ENCODE measurements at regions not wholly inside any gene's neighbourhood (a gene's known extent, or its start where the extent isn't known, plus 50 kb on each side); places are given as distances from the start of the nearest gene placed in this dataset.

DNA sequence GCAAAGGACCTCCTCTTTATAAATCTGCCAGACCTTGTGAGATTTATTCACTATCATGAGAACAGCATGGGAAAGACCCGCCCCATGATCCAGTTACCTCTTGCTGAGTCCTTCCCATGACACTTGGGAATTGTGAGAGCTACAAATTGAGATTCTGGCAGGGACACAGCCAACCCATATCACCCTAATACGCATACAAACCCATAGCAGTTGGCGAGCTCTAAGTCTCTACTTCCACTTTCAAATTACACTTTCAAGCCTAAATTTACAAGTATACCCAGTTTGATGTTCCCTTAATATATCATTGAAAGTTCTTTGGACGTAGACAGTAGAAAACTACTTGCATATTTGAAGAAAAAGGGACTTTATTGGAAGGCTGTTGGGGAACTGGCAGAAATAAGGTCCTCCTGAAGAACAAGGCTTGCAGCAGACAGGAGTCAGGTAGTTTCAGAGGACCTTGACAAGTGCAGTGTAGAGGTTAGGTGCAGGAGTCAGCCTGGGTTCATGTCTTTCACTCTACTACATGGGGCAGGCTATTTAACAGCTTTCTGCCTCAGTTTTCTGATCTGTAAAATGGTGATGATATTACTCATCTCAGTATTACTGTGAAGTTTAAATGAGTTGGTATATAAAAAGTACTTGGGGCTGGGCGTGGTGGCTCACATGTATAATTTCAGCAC lies 107.9 kb upstream of the EEF2KMT start:
- TF ChIP-seq, protein P1, sequence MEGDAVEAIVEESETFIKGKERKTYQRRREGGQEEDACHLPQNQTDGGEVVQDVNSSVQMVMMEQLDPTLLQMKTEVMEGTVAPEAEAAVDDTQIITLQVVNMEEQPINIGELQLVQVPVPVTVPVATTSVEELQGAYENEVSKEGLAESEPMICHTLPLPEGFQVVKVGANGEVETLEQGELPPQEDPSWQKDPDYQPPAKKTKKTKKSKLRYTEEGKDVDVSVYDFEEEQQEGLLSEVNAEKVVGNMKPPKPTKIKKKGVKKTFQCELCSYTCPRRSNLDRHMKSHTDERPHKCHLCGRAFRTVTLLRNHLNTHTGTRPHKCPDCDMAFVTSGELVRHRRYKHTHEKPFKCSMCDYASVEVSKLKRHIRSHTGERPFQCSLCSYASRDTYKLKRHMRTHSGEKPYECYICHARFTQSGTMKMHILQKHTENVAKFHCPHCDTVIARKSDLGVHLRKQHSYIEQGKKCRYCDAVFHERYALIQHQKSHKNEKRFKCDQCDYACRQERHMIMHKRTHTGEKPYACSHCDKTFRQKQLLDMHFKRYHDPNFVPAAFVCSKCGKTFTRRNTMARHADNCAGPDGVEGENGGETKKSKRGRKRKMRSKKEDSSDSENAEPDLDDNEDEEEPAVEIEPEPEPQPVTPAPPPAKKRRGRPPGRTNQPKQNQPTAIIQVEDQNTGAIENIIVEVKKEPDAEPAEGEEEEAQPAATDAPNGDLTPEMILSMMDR (IDR thresholded peaks at IDR 0.05), result no peak
- TF ChIP-seq POLR2A (IDR thresholded peaks at IDR 0.05), result no peak
